ENCODE measurements at regions not wholly inside any gene's neighbourhood (a gene's known extent, or its start where the extent isn't known, plus 50 kb on each side); places are given as distances from the start of the nearest gene placed in this dataset.

DNA sequence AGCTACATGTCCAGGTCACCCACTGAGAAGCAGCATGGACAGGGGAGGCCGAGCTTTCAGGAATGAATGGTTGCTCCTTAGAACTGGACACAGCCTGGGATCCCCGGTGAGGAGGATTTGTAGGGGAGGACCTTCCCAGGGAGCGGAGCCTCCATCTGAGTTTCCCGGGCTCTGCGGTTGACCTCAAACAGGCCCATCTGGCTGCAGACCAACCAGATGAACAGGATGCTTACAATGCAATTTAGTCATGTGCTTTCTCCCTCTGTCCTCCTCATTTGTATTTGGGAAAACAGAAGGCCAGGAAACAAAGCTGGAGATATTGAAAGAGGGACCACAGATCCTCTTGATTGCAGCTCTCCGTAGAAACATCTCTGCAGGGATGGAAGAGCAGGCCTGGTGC is 104.8 kb downstream of the EMX2 start:
- TF ChIP-seq, protein P1, sequence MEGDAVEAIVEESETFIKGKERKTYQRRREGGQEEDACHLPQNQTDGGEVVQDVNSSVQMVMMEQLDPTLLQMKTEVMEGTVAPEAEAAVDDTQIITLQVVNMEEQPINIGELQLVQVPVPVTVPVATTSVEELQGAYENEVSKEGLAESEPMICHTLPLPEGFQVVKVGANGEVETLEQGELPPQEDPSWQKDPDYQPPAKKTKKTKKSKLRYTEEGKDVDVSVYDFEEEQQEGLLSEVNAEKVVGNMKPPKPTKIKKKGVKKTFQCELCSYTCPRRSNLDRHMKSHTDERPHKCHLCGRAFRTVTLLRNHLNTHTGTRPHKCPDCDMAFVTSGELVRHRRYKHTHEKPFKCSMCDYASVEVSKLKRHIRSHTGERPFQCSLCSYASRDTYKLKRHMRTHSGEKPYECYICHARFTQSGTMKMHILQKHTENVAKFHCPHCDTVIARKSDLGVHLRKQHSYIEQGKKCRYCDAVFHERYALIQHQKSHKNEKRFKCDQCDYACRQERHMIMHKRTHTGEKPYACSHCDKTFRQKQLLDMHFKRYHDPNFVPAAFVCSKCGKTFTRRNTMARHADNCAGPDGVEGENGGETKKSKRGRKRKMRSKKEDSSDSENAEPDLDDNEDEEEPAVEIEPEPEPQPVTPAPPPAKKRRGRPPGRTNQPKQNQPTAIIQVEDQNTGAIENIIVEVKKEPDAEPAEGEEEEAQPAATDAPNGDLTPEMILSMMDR (IDR thresholded peaks at IDR 0.05), result no peak
- no peak for TF ChIP-seq POLR2A (IDR thresholded peaks at IDR 0.05)

Measured in esophagus squamous epithelium (tissue), 4 donors.